ENCODE measurements at regions not wholly inside any gene's neighbourhood (a gene's known extent, or its start where the extent isn't known, plus 50 kb on each side); places are given as distances from the start of the nearest gene placed in this dataset.

GRCh38 chr12:77372026-77372425 lies 306.7 kb upstream of the E2F7 start:
- ChIA-PET CTCF (interaction anchor here (1.1 kb wide), 1 partner anchor 308 kb away, joined by 3 read pairs; no protein-coding TSS in a partner anchor), POLR2A (no interaction called here)
- intact Hi-C loops (cut with micrococcal nuclease): no loop called here
- Mint-ChIP-seq H3K4me3 (ENCODE audit: unreplicated experiment) (no peak overlapping the region), H3K27me3 (ENCODE audit: insufficient read depth, unreplicated experiment) (no peaks in the 10 kb centered on the region), H3K36me3 (ENCODE audit: insufficient read depth, unreplicated experiment) (no peaks in the 10 kb centered on the region), H3K9me3 (ENCODE audit: unreplicated experiment) (peaks cover 9% of the 10 kb centered on the region), H3K4me1 (ENCODE audit: insufficient read depth, unreplicated experiment) (peaks cover 22% of the 10 kb centered on the region), H3K27ac (ENCODE audit: low read depth, unreplicated experiment) (no peak overlapping the region)
- no peak for TF ChIP-seq CTCF (IDR thresholded peaks at IDR 0.05; ENCODE audit: unreplicated experiment)
- BruUV-seq (replicated peaks): no TSS peak
- DNase-seq (ENCODE audit: unreplicated experiment): peak; percentile 72

DNA sequence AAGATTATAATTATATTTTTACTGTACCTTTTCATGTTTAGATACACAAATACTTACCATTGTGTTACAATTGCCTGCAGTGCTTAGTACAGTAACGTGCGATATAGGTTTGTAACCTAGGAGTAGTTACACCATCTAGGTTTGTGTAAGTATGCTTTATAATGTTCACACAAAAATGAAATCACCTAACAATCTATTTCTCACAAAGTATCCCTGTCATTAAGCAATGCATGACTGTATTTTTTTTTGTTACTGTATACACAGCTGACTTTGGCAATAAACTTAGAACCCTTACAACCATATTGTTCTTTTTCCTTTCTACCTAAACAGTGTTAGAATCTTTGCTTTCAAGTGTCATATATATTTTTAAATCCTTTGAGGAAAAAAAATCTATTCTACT lies 303.0 kb upstream of the E2F7 start:
- no peak for TF ChIP-seq CTCF (IDR thresholded peaks at IDR 0.05; ENCODE audit: unreplicated experiment)
- Mint-ChIP-seq H3K9me3 (ENCODE audit: unreplicated experiment) (peaks cover 9% of the 10 kb centered on the region), H3K36me3 (ENCODE audit: insufficient read depth, unreplicated experiment) (no peaks in the 10 kb centered on the region), H3K4me3 (ENCODE audit: unreplicated experiment) (no peak overlapping the region), H3K4me1 (ENCODE audit: insufficient read depth, unreplicated experiment) (peaks cover 10% of the 10 kb centered on the region), H3K27ac (ENCODE audit: low read depth, unreplicated experiment) (no peak overlapping the region), H3K27me3 (ENCODE audit: insufficient read depth, unreplicated experiment) (no peaks in the 10 kb centered on the region)
- BruUV-seq (replicated peaks): no TSS peak
- CTCF ChIA-PET: no interaction called here
- no peak for DNase-seq (ENCODE audit: unreplicated experiment)
- intact Hi-C loops (cut with micrococcal nuclease): no loop called here
- POLR2A ChIA-PET: no interaction called here

GRCh38 chr12:77366616-77367015 lies 301.2 kb upstream of the E2F7 start:
- intact Hi-C loops (cut with micrococcal nuclease): no loop called here
- no peak for TF ChIP-seq CTCF (IDR thresholded peaks at IDR 0.05; ENCODE audit: unreplicated experiment)
- Mint-ChIP-seq H3K9me3 (ENCODE audit: unreplicated experiment) (peaks cover 9% of the 10 kb centered on the region), H3K4me1 (ENCODE audit: insufficient read depth, unreplicated experiment) (no peaks in the 10 kb centered on the region), H3K36me3 (ENCODE audit: insufficient read depth, unreplicated experiment) (no peaks in the 10 kb centered on the region), H3K4me3 (ENCODE audit: unreplicated experiment) (no peak overlapping the region), H3K27me3 (ENCODE audit: insufficient read depth, unreplicated experiment) (no peaks in the 10 kb centered on the region), H3K27ac (ENCODE audit: low read depth, unreplicated experiment) (no peak overlapping the region)
- DNase-seq (ENCODE audit: unreplicated experiment): no peak
- BruUV-seq (replicated peaks): no TSS peak
- CTCF ChIA-PET: no interaction called here
- POLR2A ChIA-PET: no interaction called here

DNA sequence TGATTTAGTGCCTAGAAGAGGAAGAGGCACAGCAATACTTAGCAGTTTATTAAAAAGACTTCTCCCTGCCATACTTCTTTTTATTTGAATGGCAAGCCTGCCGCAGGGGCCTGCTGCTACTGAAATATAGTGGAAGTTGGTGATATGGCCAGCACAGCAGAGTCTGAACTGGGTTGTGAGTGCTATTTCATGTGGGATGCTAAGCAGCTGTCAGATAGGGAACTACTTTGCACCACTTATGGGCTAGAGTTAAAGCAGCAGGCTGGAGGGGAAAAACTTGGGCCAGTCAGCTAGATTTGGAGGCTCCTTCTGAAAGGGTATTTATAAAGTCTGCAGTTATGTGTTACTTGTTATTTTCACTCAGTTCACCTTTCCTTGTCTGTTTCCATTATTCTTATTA lies 299.0 kb upstream of the E2F7 start:
- DNase-seq (ENCODE audit: unreplicated experiment): no peak
- no peaks in the 10 kb centered on the region for H3K27me3 Mint-ChIP-seq (ENCODE audit: insufficient read depth, unreplicated experiment)
- no peaks in the 10 kb centered on the region for H3K4me1 Mint-ChIP-seq (ENCODE audit: insufficient read depth, unreplicated experiment)
- intact Hi-C loops (cut with micrococcal nuclease): no loop called here
- H3K27ac Mint-ChIP-seq (ENCODE audit: low read depth, unreplicated experiment): no peak overlapping the region
- ChIA-PET CTCF (no interaction called here), POLR2A (no interaction called here)
- H3K9me3 Mint-ChIP-seq (ENCODE audit: unreplicated experiment): peaks cover 9% of the 10 kb centered on the region
- no peak for TF ChIP-seq CTCF (IDR thresholded peaks at IDR 0.05; ENCODE audit: unreplicated experiment)
- no peaks in the 10 kb centered on the region for H3K36me3 Mint-ChIP-seq (ENCODE audit: insufficient read depth, unreplicated experiment)
- H3K4me3 Mint-ChIP-seq (ENCODE audit: unreplicated experiment): no peak overlapping the region
- BruUV-seq (replicated peaks): no TSS peak
